Sigmoid colon (tissue), 6 donors: ENCODE measurements at regions not wholly inside any gene's neighbourhood (a gene's known extent, or its start where the extent isn't known, plus 50 kb on each side); places are given as distances from the start of the nearest gene placed in this dataset.

ENCODE experiments used
- DNase-seq: peaks from one replicate; pipeline ENCODE4 v3.0.0-alpha.2; 2019
- H3K27ac ChIP-seq, 4 donors: fragments of 200-600 bp; sonication (generic); one replicate each; pipeline ENCODE4 v1.5.1; 2016 to 2019; ENCODE audit warnings: mild to moderate bottlenecking in 1 of 4
- H3K27me3 ChIP-seq, 3 donors: fragments of 200-600 bp; sonication (generic); one replicate each; pipeline ENCODE4 v1.5.1; 2019; ENCODE audit warnings: mild to moderate bottlenecking in 1 of 3
- H3K36me3 ChIP-seq, 4 donors: fragments of 200-600 bp; sonication (generic); one replicate each; pipeline ENCODE4 v1.5.1; 2016 to 2019
- H3K4me1 ChIP-seq, 4 donors: fragments of 200-600 bp; sonication (generic); one replicate each; pipeline ENCODE4 v1.5.1; 2017 to 2019
- H3K4me3 ChIP-seq, 4 donors: fragments of 200-600 bp; sonication (generic); one replicate each; pipeline ENCODE4 v1.5.1; 2017 to 2019; ENCODE audit warnings: mild to moderate bottlenecking in 2 of 4, moderate library complexity in 1 of 4
- H3K9me3 ChIP-seq, 4 donors: fragments of 200-600 bp in 3 of 4; sonication (generic) in 3 of 4; one replicate each; pipeline versions ENCODE4 v1.5.1 to v1.6.1; 2013 to 2019
- EP300 ChIP-seq, 4 donors: sonication (generic); formaldehyde crosslinking; IDR thresholded peaks; one replicate each; pipeline ENCODE4 v1.6.1; 2017; ENCODE audit warnings: antibody characterized with exemption in 4 of 4
- POLR2A ChIP-seq, 2 donors: fragments of 450-650 bp; IDR thresholded peaks; one replicate each; pipeline ENCODE4 v1.6.1; 2016; ENCODE audit warnings: antibody characterized with exemption in 2 of 2, mild to moderate bottlenecking in 2 of 2, moderate library complexity in 2 of 2
- POLR2AphosphoS5 ChIP-seq, 4 donors: sonication (generic); formaldehyde crosslinking; IDR thresholded peaks; one replicate each; pipeline ENCODE4 v1.6.1; 2017; ENCODE audit warnings: antibody characterized with exemption in 4 of 4
- WGBS, 2 donors: extraction: QIAGEN DNeasy Blood & Tissue Kit; methylation state at CpG; one replicate each; pipeline ENCODE4 v1.1.7; 2013; 5-methylcytosine and 5-hydroxymethylcytosine counted together
- intact Hi-C: fragments of 100-400 bp; cut with DNase I; formaldehyde crosslinking; loops from one replicate; pipeline ENCODE4 v1.15.1; 2023
- TF ChIP-seq, protein P1 (sequence below), 4 experiments: fragments of 450-650 bp in 3 of 4; fragments of 200-600 bp in 1 of 4; IDR thresholded peaks; one replicate each; pipeline ENCODE4 v1.5.1; 2016 to 2019; ENCODE audit warnings: antibody characterized with exemption in 4 of 4, mild to moderate bottlenecking in 3 of 4, moderate library complexity in 2 of 4
- donor health status: healthy with polysubstance abuse.
- donor health status: healthy.

GRCh38 chr15:85847031-85847430, 52.3 kb upstream of the KLHL25 start:
- no peaks in the 10 kb centered on the region for H3K36me3 ChIP-seq
- H3K27ac ChIP-seq = no peak overlapping the region
- TF ChIP-seq, protein P1, sequence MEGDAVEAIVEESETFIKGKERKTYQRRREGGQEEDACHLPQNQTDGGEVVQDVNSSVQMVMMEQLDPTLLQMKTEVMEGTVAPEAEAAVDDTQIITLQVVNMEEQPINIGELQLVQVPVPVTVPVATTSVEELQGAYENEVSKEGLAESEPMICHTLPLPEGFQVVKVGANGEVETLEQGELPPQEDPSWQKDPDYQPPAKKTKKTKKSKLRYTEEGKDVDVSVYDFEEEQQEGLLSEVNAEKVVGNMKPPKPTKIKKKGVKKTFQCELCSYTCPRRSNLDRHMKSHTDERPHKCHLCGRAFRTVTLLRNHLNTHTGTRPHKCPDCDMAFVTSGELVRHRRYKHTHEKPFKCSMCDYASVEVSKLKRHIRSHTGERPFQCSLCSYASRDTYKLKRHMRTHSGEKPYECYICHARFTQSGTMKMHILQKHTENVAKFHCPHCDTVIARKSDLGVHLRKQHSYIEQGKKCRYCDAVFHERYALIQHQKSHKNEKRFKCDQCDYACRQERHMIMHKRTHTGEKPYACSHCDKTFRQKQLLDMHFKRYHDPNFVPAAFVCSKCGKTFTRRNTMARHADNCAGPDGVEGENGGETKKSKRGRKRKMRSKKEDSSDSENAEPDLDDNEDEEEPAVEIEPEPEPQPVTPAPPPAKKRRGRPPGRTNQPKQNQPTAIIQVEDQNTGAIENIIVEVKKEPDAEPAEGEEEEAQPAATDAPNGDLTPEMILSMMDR (IDR thresholded peaks at IDR 0.05) = no peak
- TF ChIP-seq POLR2A (IDR thresholded peaks at IDR 0.05) (no peak), EP300 (IDR thresholded peaks at IDR 0.05) (no peak), POLR2AphosphoS5 (IDR thresholded peaks at IDR 0.05) (no peak)
- H3K4me3 ChIP-seq = no peak overlapping the region
- peaks cover 0 to 8% (median 0%) of the 10 kb centered on the region in 3 donors for H3K27me3 ChIP-seq
- H3K9me3 ChIP-seq = no peaks in the 10 kb centered on the region
- DNase-seq = no peak
- no peaks in the 10 kb centered on the region for H3K4me1 ChIP-seq
- intact Hi-C loops = no loop called here
- 48 to 59% methylated on average over 3 of the region's 3 CpGs for WGBS, 2 donors

DNA sequence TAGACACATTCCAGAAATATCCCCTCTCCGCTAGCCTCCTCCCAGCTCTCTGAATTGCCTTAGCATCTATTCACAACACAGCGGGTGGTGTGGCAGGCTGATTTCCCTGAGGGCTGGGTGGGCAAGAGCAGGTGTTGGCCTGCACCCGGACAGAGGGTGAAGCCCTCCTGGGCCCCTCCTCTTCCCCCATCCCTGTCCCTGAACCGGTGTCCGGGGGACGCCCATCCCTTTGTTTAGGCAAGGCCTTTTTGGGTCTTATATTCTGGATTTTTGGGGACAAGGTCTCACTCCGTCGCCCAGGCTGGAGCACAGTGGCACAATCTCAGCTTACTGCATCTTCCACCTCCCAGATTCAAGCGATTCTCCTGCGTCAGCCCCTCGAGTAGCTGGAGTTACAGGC, 55.2 kb upstream of the KLHL25 start:
- H3K9me3 ChIP-seq = no peaks in the 10 kb centered on the region
- no peak for TF ChIP-seq EP300 (IDR thresholded peaks at IDR 0.05)
- TF ChIP-seq, protein P1 (IDR thresholded peaks at IDR 0.05) = no peak
- no peak for TF ChIP-seq POLR2A (IDR thresholded peaks at IDR 0.05)
- TF ChIP-seq POLR2AphosphoS5 (IDR thresholded peaks at IDR 0.05) = no peak
- no peak for DNase-seq
- no peaks in the 10 kb centered on the region for H3K4me1 ChIP-seq
- intact Hi-C loops = no loop called here
- 93 to 94% methylated on average over 11 of the region's 11 CpGs for WGBS, 2 donors
- no peaks in the 10 kb centered on the region for H3K36me3 ChIP-seq
- H3K27me3 ChIP-seq = no peaks in the 10 kb centered on the region
- no peak overlapping the region for H3K27ac ChIP-seq
- H3K4me3 ChIP-seq = no peak overlapping the region

DNA sequence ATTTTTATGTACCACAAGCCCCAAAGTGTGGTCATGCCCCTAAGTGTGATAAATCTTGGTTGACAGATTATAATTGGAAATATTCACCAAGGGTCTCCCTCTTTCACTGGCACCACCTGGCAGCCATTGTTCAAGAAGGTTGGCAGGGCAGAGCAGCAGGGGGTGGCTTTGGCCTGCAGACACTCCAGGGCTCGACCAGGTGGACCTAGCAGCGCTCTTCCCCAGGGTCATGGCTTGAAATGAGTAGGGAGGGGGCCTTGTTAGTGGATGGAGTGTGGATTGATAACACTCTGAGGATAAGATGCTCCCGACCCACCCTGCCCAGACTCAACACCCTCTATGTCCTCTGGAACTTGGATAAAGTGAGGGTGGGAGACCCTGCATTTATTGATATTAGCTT, 58.2 kb upstream of the KLHL25 start:
- WGBS, 2 donors = 83% methylated on average over 3 of the region's 3 CpGs
- DNase-seq = no peak
- Histone ChIP-seq H3K27me3 (peaks cover 0 to 11% (median 0%) of the 10 kb centered on the region in 3 donors), H3K4me3 (no peak overlapping the region), H3K4me1 (no peaks in the 10 kb centered on the region), H3K9me3 (no peaks in the 10 kb centered on the region), H3K27ac (no peak overlapping the region), H3K36me3 (no peaks in the 10 kb centered on the region)
- intact Hi-C loops = no loop called here
- TF ChIP-seq POLR2A (IDR thresholded peaks at IDR 0.05) (no peak), POLR2AphosphoS5 (IDR thresholded peaks at IDR 0.05) (no peak), EP300 (IDR thresholded peaks at IDR 0.05) (no peak)
- TF ChIP-seq, protein P1 (IDR thresholded peaks at IDR 0.05) = no peak

GRCh38 chr15:85854345-85855097, 59.8 kb upstream of the KLHL25 start:
- no peaks in the 10 kb centered on the region for H3K4me1 ChIP-seq
- no peaks in the 10 kb centered on the region for H3K36me3 ChIP-seq
- no peak overlapping the region for H3K27ac ChIP-seq
- H3K9me3 ChIP-seq = no peaks in the 10 kb centered on the region
- intact Hi-C loops = no loop called here
- no peak for DNase-seq
- peaks cover 0 to 18% (median 0%) of the 10 kb centered on the region in 3 donors for H3K27me3 ChIP-seq
- WGBS, 2 donors = 30 to 45% methylated on average over 11 of the region's 11 CpGs
- no peak overlapping the region for H3K4me3 ChIP-seq
- TF ChIP-seq POLR2A (IDR thresholded peaks at IDR 0.05) (no peak), POLR2AphosphoS5 (IDR thresholded peaks at IDR 0.05) (no peak)
- TF ChIP-seq, protein P1 (IDR thresholded peaks at IDR 0.05) = peak; percentile 62 to 81 (median 80)
